K562 (cell line): ENCODE measurements at regions not wholly inside any gene's neighbourhood (a gene's known extent, or its start where the extent isn't known, plus 50 kb on each side); places are given as distances from the start of the nearest gene placed in this dataset.

Source experiments
- ATAC-seq: fragments of 200-7000 bp; cut with Tn5 transposase; 3 replicates; pipeline ENCODE4 v1.9.1; 2020; ENCODE audit warnings: moderate library complexity
- BruUV-seq: library from RNA; stranded (reverse); fragments of 400-500 nt; replicated peaks from 2 replicates; lab custom pipeline; 2021; lab: Mats Ljungman, UMichigan
- CTCF ChIA-PET: fragments of 300-600 bp; formaldehyde crosslinking; extraction: SDS; loops from one replicate; lab custom pipeline; 2021; ENCODE audit warnings: low intra/inter-chr PET ratio; lab: Yijun Ruan, JAX
- POLR2A ChIA-PET: fragments of 300-600, 350-650 bp; sonication (Branson Sonifier 250); formaldehyde crosslinking; extraction: SDS; loops from one replicate; lab custom pipeline; 2021; ENCODE audit warnings: antibody characterized with exemption, inconsistent platforms; lab: Yijun Ruan, JAX
- DNase-seq, 4 experiments: peaks; one replicate each; pipeline versions ENCODE4 v3.0.0 to v3.0.0-alpha.2; 2011 to 2018; ENCODE audit warnings: low spot score in 3 of 4, mixed read lengths in 3 of 4; ENCODE audit errors: extremely low read depth in 1 of 4
- FAIRE-seq: peaks from 2 replicates; lab custom pipeline; 2011; peaks lifted over from hg19 to GRCh38; lab: Jason Lieb, UNC
- H2AFZ ChIP-seq: 2 replicates; pipeline ENCODE4 v1.6.0; 2011; ENCODE audit warnings: low read depth, low read length, control low read depth, inconsistent platforms
- H3K27ac ChIP-seq: fragments of 200-600 bp; 3 replicates; pipeline ENCODE4 v1.8.0; 2011; ENCODE audit warnings: low read depth, mild to moderate bottlenecking, control low read depth, inconsistent platforms, low read length, moderate library complexity, mixed read lengths; ENCODE audit errors: extremely low read depth
- H3K27me3 ChIP-seq, 2 experiments: fragments of 300-600 bp in 1 of 2; 2 replicates in 1 of 2; 3 replicates in 1 of 2; pipeline versions ENCODE4 v1.6.0 to v1.8.0; 2011; ENCODE audit warnings: inconsistent platforms in 2 of 2, low read length in 2 of 2, mild to moderate bottlenecking in 1 of 2, mixed read lengths in 1 of 2, moderate library complexity in 1 of 2; ENCODE audit not compliant: control insufficient read depth in 2 of 2, insufficient read depth in 2 of 2
- H3K36me3 ChIP-seq: fragments of 300-600 bp; 3 replicates; pipeline ENCODE4 v1.8.0; 2011; ENCODE audit warnings: mild to moderate bottlenecking, low read length, inconsistent platforms; ENCODE audit not compliant: control insufficient read depth, insufficient read depth
- H3K4me1 ChIP-seq, 2 experiments: fragments of 200-600 bp in 1 of 2; replicated peaks in 1 of 2; 2 replicates in 1 of 2; 3 replicates in 1 of 2; pipeline versions ENCODE4 v1.5.1 to v1.8.0; 2011; ENCODE audit warnings: inconsistent platforms in 2 of 2, low read length in 2 of 2, mild to moderate bottlenecking in 1 of 2, mixed read lengths in 1 of 2, moderate library complexity in 1 of 2; ENCODE audit not compliant: control insufficient read depth in 2 of 2, insufficient read depth in 2 of 2
- H3K4me2 ChIP-seq: 2 replicates; pipeline ENCODE4 v1.6.1; 2011; ENCODE audit warnings: low read length, control low read depth, inconsistent platforms, mixed read lengths; ENCODE audit not compliant: insufficient read depth
- H3K4me3 ChIP-seq: fragments of 200-600 bp; sonication (generic), shearing (Covaris generic); 2 replicates; pipeline ENCODE4 v1.5.1; 2016; ENCODE audit warnings: control low read depth, inconsistent platforms
- H3K79me2 ChIP-seq: fragments of 200-600 bp; 3 replicates; pipeline ENCODE4 v1.8.0; 2011; ENCODE audit warnings: low read length, inconsistent platforms; ENCODE audit not compliant: control insufficient read depth, insufficient read depth
- H3K9ac ChIP-seq, 2 experiments: 2 replicates each; pipeline versions ENCODE4 v1.6.0 to v1.6.1; 2011; ENCODE audit warnings: low read depth in 2 of 2, low read length in 2 of 2, control low read depth in 1 of 2, inconsistent platforms in 1 of 2, mild to moderate bottlenecking in 1 of 2, mixed read lengths in 1 of 2; ENCODE audit not compliant: insufficient read depth in 1 of 2
- H3K9me1 ChIP-seq: one replicate; pipeline ENCODE4 v1.6.0; 2011; ENCODE audit warnings: inconsistent platforms, mild to moderate bottlenecking, low read length, moderate library complexity; ENCODE audit not compliant: control insufficient read depth, insufficient read depth
- H3K9me3 ChIP-seq: replicated peaks from 2 replicates; pipeline ENCODE4 v1.5.1; 2011; ENCODE audit warnings: low read depth, low read length, inconsistent platforms; ENCODE audit not compliant: control insufficient read depth, insufficient read depth
- H4K20me1 ChIP-seq: replicated peaks from 2 replicates; pipeline ENCODE4 v1.6.1; 2011; ENCODE audit warnings: low read length, inconsistent platforms, mixed read lengths; ENCODE audit not compliant: control insufficient read depth, insufficient read depth
- CTCFL ChIP-seq: IDR thresholded peaks from 2 replicates; pipeline ENCODE4 v1.6.1; 2011; ENCODE audit warnings: borderline replicate concordance, low read depth, mild to moderate bottlenecking, moderate library complexity, low read length; ENCODE audit not compliant: insufficient read depth, poor library complexity, severe bottlenecking
- HNRNPL ChIP-seq: fragments of 200-400 bp; formaldehyde crosslinking; IDR thresholded peaks from 2 replicates; pipeline ENCODE4 v1.6.1; 2017; ENCODE audit warnings: low read depth, mild to moderate bottlenecking, low read length
- IRF2 ChIP-seq: sonication (generic); formaldehyde crosslinking; IDR thresholded peaks from 2 replicates; pipeline ENCODE4 v1.8.1; 2022; ENCODE audit warnings: mild to moderate bottlenecking, missing genetic modification reagents
- NCOA1 ChIP-seq: fragments of 450-650 bp; IDR thresholded peaks from 2 replicates; pipeline ENCODE4 v1.6.1; 2016; ENCODE audit warnings: low read depth
- NR3C1 ChIP-seq: sonication (generic); formaldehyde crosslinking; IDR thresholded peaks from 2 replicates; pipeline ENCODE4 v1.8.1; 2022; ENCODE audit warnings: missing genetic modification reagents
- NUFIP1 ChIP-seq: fragments of 450-650 bp; IDR thresholded peaks from 2 replicates; pipeline ENCODE4 v1.6.1; 2018; ENCODE audit not compliant: partially characterized antibody
- PML ChIP-seq: IDR thresholded peaks from 2 replicates; pipeline ENCODE4 v1.6.1; 2012; ENCODE audit warnings: low read length, inconsistent platforms
- PPARD ChIP-seq: fragments of 250-450 bp; sonication (Bioruptor Pico); IDR thresholded peaks from 2 replicates; pipeline ENCODE4 v1.8.0; 2022; ENCODE audit warnings: inconsistent platforms, mild to moderate bottlenecking, moderate library complexity
- ZC3H4 ChIP-seq: sonication (generic); formaldehyde crosslinking; IDR thresholded peaks from 2 replicates; pipeline ENCODE4 v1.9.0; 2021; ENCODE audit warnings: missing genetic modification reagents, borderline replicate concordance
- ZFP30 ChIP-seq: fragments of 250-450 bp; sonication (Bioruptor Pico); IDR thresholded peaks from 2 replicates; pipeline ENCODE4 v1.8.0; 2022; ENCODE audit warnings: moderate library complexity, mild to moderate bottlenecking, inconsistent platforms, borderline replicate concordance
- ZFPM2 ChIP-seq: fragments of 250-450 bp; sonication (Bioruptor Pico); IDR thresholded peaks from 2 replicates; pipeline ENCODE4 v1.5.1; 2022; ENCODE audit warnings: mild to moderate bottlenecking
- ZNF12 ChIP-seq: sonication (generic); formaldehyde crosslinking; IDR thresholded peaks from 2 replicates; pipeline ENCODE4 v1.4.0; 2020; ENCODE audit warnings: mild to moderate bottlenecking, missing genetic modification reagents
- WGBS: fragments of 100-300 bp; shearing (Covaris generic); methylation state at CpG from one replicate; pipeline ENCODE4 v1.1.6; 2016; ENCODE audit warnings: low coverage, mixed read lengths; ENCODE audit not compliant: insufficient coverage; ENCODE audit errors: missing lambda C conversion rate; 5-methylcytosine and 5-hydroxymethylcytosine counted together
- in situ Hi-C: fragments of 300-500 bp; cut with MboI; formaldehyde crosslinking; loops from 4 replicates; pipeline ENCODE4 v1.15.0; 2018; ENCODE audit warnings: inconsistent platforms, mixed read lengths
- intact Hi-C: fragments of 100-400 bp; cut with micrococcal nuclease; formaldehyde crosslinking; loops from 2 replicates; pipeline ENCODE4 v1.14.2; 2022
- TF ChIP-seq, protein P1 (sequence below): fragments of 250-450 bp; sonication (Bioruptor Pico); IDR thresholded peaks from 2 replicates; pipeline ENCODE4 v1.8.0; 2022; ENCODE audit warnings: moderate library complexity, mild to moderate bottlenecking, inconsistent platforms
- TF ChIP-seq, protein P2 (sequence below): fragments of 450-650 bp; IDR thresholded peaks from 2 replicates; pipeline ENCODE4 v1.6.1; 2017; ENCODE audit warnings: mild to moderate bottlenecking, moderate library complexity
- TF ChIP-seq, protein P3 (sequence below): fragments of 250-450 bp; sonication (Bioruptor Pico); IDR thresholded peaks from 2 replicates; pipeline ENCODE4 v1.6.1; 2021; ENCODE audit warnings: mild to moderate bottlenecking
- TF ChIP-seq, protein P4 (sequence below), 3 experiments: fragments of 200-800 bp in 1 of 3; sonication (Bioruptor generic) in 1 of 3; sonication (generic) in 1 of 3; formaldehyde crosslinking in 1 of 3; IDR thresholded peaks; 2 replicates each; pipeline versions ENCODE4 v1.6.1 to v1.8.0; 2016 to 2022; ENCODE audit warnings: mild to moderate bottlenecking in 2 of 3, missing compliant biosample characterization in 2 of 3, missing genetic modification characterization in 2 of 3, missing genetic modification reagents in 1 of 3

- TF ChIP-seq, protein P1, sequence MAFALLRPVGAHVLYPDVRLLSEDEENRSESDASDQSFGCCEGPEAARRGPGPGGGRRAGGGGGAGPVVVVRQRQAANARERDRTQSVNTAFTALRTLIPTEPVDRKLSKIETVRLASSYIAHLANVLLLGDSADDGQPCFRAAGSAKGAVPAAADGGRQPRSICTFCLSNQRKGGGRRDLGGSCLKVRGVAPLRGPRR (CRISPR knock-in tag) = no peak
- no peak for TF ChIP-seq HNRNPL
- TF ChIP-seq NUFIP1 = no peak
- no peak for TF ChIP-seq ZC3H4 (CRISPR knock-in tag)
These were observed 382.2 kb downstream of the GRIN2B start (continued) for GRCh38 chr12:13599176-13599575.

GRCh38 chr12:13597837-13598236 lies 383.6 kb downstream of the GRIN2B start:
- Histone ChIP-seq H3K9me3 (no peaks in the 10 kb centered on the region), H4K20me1 (no peaks in the 10 kb centered on the region), H3K4me2 (no peak overlapping the region), H3K27me3 (no peaks in the 10 kb centered on the region), H3K27ac (no peak overlapping the region), H3K4me3 (no peak overlapping the region), H3K9ac (no peak overlapping the region), H3K9me1 (no peaks in the 10 kb centered on the region), H3K4me1 (no peaks in the 10 kb centered on the region), H3K79me2 (no peaks in the 10 kb centered on the region), H3K36me3 (no peaks in the 10 kb centered on the region), H2AFZ (no peak overlapping the region)
- POLR2A ChIA-PET = interaction anchor here (0.5 to 1.1 kb wide), 2 partner anchors 34 to 737 kb away, joined by 3 read pairs; no protein-coding TSS in a partner anchor
- FAIRE-seq (no peak), DNase-seq (no peak), ATAC-seq (no peak)
- 0% methylated on average over 1 of the region's 2 CpGs for WGBS
- intact Hi-C loops (no loop called here), in situ Hi-C loops (no loop called here)
- BruUV-seq = no TSS peak
- CTCF ChIA-PET = no interaction called here
- no peak for TF ChIP-seq NR3C1 (CRISPR knock-in tag)
- TF ChIP-seq ZFPM2 = no peak
- TF ChIP-seq ZNF12 (CRISPR knock-in tag) = no peak
- TF ChIP-seq IRF2 (CRISPR knock-in tag) = no peak
- TF ChIP-seq NCOA1 = no peak
- TF ChIP-seq, protein P2, sequence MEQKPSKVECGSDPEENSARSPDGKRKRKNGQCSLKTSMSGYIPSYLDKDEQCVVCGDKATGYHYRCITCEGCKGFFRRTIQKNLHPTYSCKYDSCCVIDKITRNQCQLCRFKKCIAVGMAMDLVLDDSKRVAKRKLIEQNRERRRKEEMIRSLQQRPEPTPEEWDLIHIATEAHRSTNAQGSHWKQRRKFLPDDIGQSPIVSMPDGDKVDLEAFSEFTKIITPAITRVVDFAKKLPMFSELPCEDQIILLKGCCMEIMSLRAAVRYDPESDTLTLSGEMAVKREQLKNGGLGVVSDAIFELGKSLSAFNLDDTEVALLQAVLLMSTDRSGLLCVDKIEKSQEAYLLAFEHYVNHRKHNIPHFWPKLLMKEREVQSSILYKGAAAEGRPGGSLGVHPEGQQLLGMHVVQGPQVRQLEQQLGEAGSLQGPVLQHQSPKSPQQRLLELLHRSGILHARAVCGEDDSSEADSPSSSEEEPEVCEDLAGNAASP = no peak
- TF ChIP-seq CTCFL = no peak
- no peak for TF ChIP-seq PPARD (CRISPR knock-in tag)
- no peak for TF ChIP-seq PML
- TF ChIP-seq ZFP30 (CRISPR knock-in tag) = no peak
- TF ChIP-seq, protein P3, sequence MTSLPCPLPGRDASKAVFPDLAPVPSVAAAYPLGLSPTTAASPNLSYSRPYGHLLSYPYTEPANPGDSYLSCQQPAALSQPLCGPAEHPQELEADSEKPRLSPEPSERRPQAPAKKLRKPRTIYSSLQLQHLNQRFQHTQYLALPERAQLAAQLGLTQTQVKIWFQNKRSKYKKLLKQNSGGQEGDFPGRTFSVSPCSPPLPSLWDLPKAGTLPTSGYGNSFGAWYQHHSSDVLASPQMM (CRISPR knock-in tag) = no peak
- TF ChIP-seq, protein P4, sequence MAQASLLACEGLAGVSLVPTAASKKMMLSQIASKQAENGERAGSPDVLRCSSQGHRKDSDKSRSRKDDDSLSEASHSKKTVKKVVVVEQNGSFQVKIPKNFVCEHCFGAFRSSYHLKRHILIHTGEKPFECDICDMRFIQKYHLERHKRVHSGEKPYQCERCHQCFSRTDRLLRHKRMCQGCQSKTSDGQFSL (CRISPR knock-in tag; IDR thresholded peaks at IDR 0.05) = no peak
- TF ChIP-seq, protein P4 (tag; IDR thresholded peaks at IDR 0.05) = no peak
